HepG2 (cell line): ENCODE measurements at regions not wholly inside any gene's neighbourhood (a gene's known extent, or its start where the extent isn't known, plus 50 kb on each side); places are given as distances from the start of the nearest gene placed in this dataset.

Source experiments
- ATAC-seq: fragments of 200-7000 bp; cut with Tn5 transposase; 3 replicates; pipeline ENCODE4 v1.9.1; 2020; ENCODE audit warnings: mild to moderate bottlenecking, moderate library complexity
- BruUV-seq: library from RNA; stranded (reverse); fragments of 400-500 nt; replicated peaks from 2 replicates; lab custom pipeline; 2021; lab: Mats Ljungman, UMichigan
- CTCF ChIA-PET: fragments of 300-600 bp; formaldehyde crosslinking; extraction: SDS; loops from one replicate; lab custom pipeline; 2021; ENCODE audit warnings: low total read pairs, inconsistent platforms, low intra/inter-chr PET ratio; lab: Yijun Ruan, JAX
- POLR2A ChIA-PET: fragments of 350-600 bp; sonication (Branson Sonifier 250); formaldehyde crosslinking; loops from one replicate; lab custom pipeline; 2020; ENCODE audit warnings: antibody characterized with exemption, inconsistent platforms; lab: Yijun Ruan, JAX
- DNase-seq: peaks from one replicate; pipeline ENCODE4 v3.0.0-alpha.2; 2015; ENCODE audit warnings: low spot score
- FAIRE-seq: peaks from 3 replicates; lab custom pipeline; 2011; peaks lifted over from hg19 to GRCh38; lab: Jason Lieb, UNC
- H2AFZ ChIP-seq: one replicate; pipeline ENCODE4 v1.6.1; 2011; ENCODE audit warnings: low read length, inconsistent platforms
- H3K27ac ChIP-seq: fragments of 300-600 bp; 3 replicates; pipeline ENCODE4 v1.8.0; 2011; ENCODE audit warnings: mixed run types, mild to moderate bottlenecking, mixed read lengths, low read length, inconsistent platforms; ENCODE audit not compliant: insufficient read depth; ENCODE audit errors: extremely low read length
- H3K27me3 ChIP-seq, 2 experiments: fragments of 200-600 bp in 1 of 2; 2 replicates in 1 of 2; 3 replicates in 1 of 2; pipeline versions ENCODE4 v1.6.0 to v1.8.0; 2011; ENCODE audit warnings: low read length in 2 of 2, mild to moderate bottlenecking in 2 of 2, moderate library complexity in 2 of 2, inconsistent platforms in 1 of 2; ENCODE audit not compliant: insufficient read depth in 2 of 2, control insufficient read depth in 1 of 2
- H3K36me3 ChIP-seq, 2 experiments: fragments of 200-600 bp in 1 of 2; replicated peaks in 1 of 2; 2 replicates in 1 of 2; 3 replicates in 1 of 2; pipeline versions ENCODE4 v1.5.1 to v1.8.0; 2011; ENCODE audit warnings: low read length in 2 of 2, inconsistent platforms in 1 of 2; ENCODE audit not compliant: insufficient read depth in 2 of 2, control insufficient read depth in 1 of 2
- H3K4me1 ChIP-seq: 2 replicates; pipeline ENCODE4 v1.5.1; 2012; ENCODE audit warnings: low read length, inconsistent platforms; ENCODE audit not compliant: insufficient read depth
- H3K4me2 ChIP-seq: 2 replicates; pipeline ENCODE4 v1.6.0; 2011; ENCODE audit warnings: low read depth, low read length, inconsistent platforms
- H3K4me3 ChIP-seq, 3 experiments: fragments of 200-600 bp in 1 of 3; sonication (generic), shearing (Covaris generic) in 1 of 3; replicated peaks in 1 of 3; 2 replicates each; pipeline ENCODE4 v1.5.1; 2011 to 2016; ENCODE audit warnings: low read length in 3 of 3, inconsistent platforms in 2 of 3, low read depth in 2 of 3, mild to moderate bottlenecking in 2 of 3, control low read depth in 1 of 3, mixed read lengths in 1 of 3; ENCODE audit not compliant: insufficient read depth in 1 of 3
- H3K79me2 ChIP-seq: one replicate; pipeline ENCODE4 v1.6.1; 2011; ENCODE audit warnings: low read length, inconsistent platforms; ENCODE audit not compliant: insufficient read depth
- H3K9ac ChIP-seq: 2 replicates; pipeline ENCODE4 v1.6.0; 2011; ENCODE audit warnings: mild to moderate bottlenecking, low read depth, low read length, inconsistent platforms; ENCODE audit not compliant: insufficient read depth
- H3K9me3 ChIP-seq: 2 replicates; pipeline ENCODE4 v1.5.1; 2012; ENCODE audit warnings: mild to moderate bottlenecking, low read length
- H4K20me1 ChIP-seq: 2 replicates; pipeline ENCODE4 v1.6.0; 2011; ENCODE audit warnings: inconsistent platforms, mild to moderate bottlenecking, low read length, moderate library complexity; ENCODE audit not compliant: insufficient read depth
- CENPX ChIP-seq: sonication (generic); formaldehyde crosslinking; IDR thresholded peaks from 2 replicates; pipeline ENCODE4 v1.9.0; 2021; ENCODE audit warnings: mild to moderate bottlenecking, missing genetic modification reagents, moderate library complexity
- ETV6 ChIP-seq: sonication (generic); formaldehyde crosslinking; conservative IDR thresholded peaks from 2 replicates; pipeline ENCODE4 v1.4.0; 2020; ENCODE audit warnings: missing genetic modification reagents
- MAF1 ChIP-seq: sonication (generic); formaldehyde crosslinking; IDR thresholded peaks from 2 replicates; pipeline ENCODE4 v1.5.0; 2020; ENCODE audit warnings: missing genetic modification reagents, borderline replicate concordance
- NFKBIZ ChIP-seq: IDR thresholded peaks from 2 replicates; pipeline ENCODE4 v1.6.1; 2018; ENCODE audit warnings: missing genetic modification reagents, missing compliant biosample characterization
- NR2F2 ChIP-seq: IDR thresholded peaks from 2 replicates; pipeline ENCODE4 v1.6.1; 2012; ENCODE audit warnings: low read depth, inconsistent platforms, borderline replicate concordance
- PRDM15 ChIP-seq: sonication (generic); formaldehyde crosslinking; IDR thresholded peaks from 2 replicates; pipeline ENCODE4 v1.4.0; 2020; ENCODE audit warnings: missing genetic modification reagents
- TAF1 ChIP-seq: sonication (generic); formaldehyde crosslinking; IDR thresholded peaks from 2 replicates; pipeline ENCODE4 v1.4.0; 2020; ENCODE audit warnings: missing genetic modification reagents
- TIGD3 ChIP-seq: sonication (generic); formaldehyde crosslinking; IDR thresholded peaks from 2 replicates; pipeline ENCODE4 v1.5.1; 2020; ENCODE audit warnings: mild to moderate bottlenecking, missing genetic modification reagents, borderline replicate concordance
- WGBS: methylation state at CpG from one replicate; pipeline ENCODE4 v1.1.6; 2017; ENCODE audit warnings: low lambda C conversion rate; 5-methylcytosine and 5-hydroxymethylcytosine counted together
- in situ Hi-C: cut with HindIII; loops from 2 replicates; pipeline ENCODE4 v1.10.0; 2017; ENCODE audit warnings: low pct_unique_long_range_greater_than_20kb; ENCODE audit not compliant: extremely low pct_ligation_motif_present
- intact Hi-C: fragments of 100-400 bp; cut with micrococcal nuclease; formaldehyde crosslinking; loops from one replicate; pipeline ENCODE4 v1.10.0; 2022; ENCODE audit not compliant: unreplicated experiment

DNA sequence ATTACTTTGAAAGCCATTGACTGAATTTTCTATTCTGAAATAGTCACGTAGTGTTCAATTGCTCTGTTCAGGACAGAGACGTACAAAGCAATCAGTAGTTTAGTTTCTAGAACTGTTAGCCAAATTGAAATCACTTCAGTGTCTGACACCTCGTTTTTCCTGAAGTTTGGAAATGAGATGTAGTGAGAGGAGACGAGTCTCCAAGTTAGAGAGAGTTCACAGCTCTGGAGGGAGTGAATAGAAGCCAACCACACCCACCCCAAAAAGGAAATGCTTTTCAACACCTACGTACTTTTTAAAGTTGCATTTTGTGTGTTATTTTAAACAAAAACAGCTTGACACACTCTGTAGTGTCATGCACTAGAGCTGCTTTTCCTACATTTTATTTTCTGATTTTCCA is 296.0 kb downstream of the ADGRG6 start:
- H2AFZ ChIP-seq, result no peak overlapping the region

More for the DNA sequence above, 296.0 kb downstream of the ADGRG6 start:
- intact Hi-C loops, result no loop called here
- H3K4me2 ChIP-seq, result no peak overlapping the region
- no peaks in the 10 kb centered on the region for H3K4me1 ChIP-seq
- no peak overlapping the region for H3K27ac ChIP-seq
- ATAC-seq (no peak), DNase-seq (no peak), FAIRE-seq (no peak)
- no peaks in the 10 kb centered on the region for H3K79me2 ChIP-seq
- H3K9me3 ChIP-seq, result no peaks in the 10 kb centered on the region
- POLR2A ChIA-PET, result no interaction called here
- TF ChIP-seq TIGD3 (CRISPR knock-in tag) (no peak), MAF1 (CRISPR knock-in tag) (no peak), NR2F2 (no peak), PRDM15 (CRISPR knock-in tag) (no peak), ETV6 (CRISPR knock-in tag) (no peak), TAF1 (CRISPR knock-in tag) (no peak), CENPX (no peak), NFKBIZ (CRISPR knock-in tag) (no peak)
- H4K20me1 ChIP-seq, result no peaks in the 10 kb centered on the region
- CTCF ChIA-PET, result no interaction called here
- H3K9ac ChIP-seq, result no peak overlapping the region
- H3K4me3 ChIP-seq, result no peak overlapping the region
- 6% methylated on average over 5 of the region's 5 CpGs for WGBS
- in situ Hi-C loops, result no loop called here
- H3K27me3 ChIP-seq, result peaks cover 0 to 3% of the 10 kb centered on the region in 2 experiments; a peak in 2 of 5 replicates
- no peaks in the 10 kb centered on the region for H3K36me3 ChIP-seq
- no TSS peak for BruUV-seq
